ENCODE measurements at regions not wholly inside any gene's neighbourhood (a gene's known extent, or its start where the extent isn't known, plus 50 kb on each side); places are given as distances from the start of the nearest gene placed in this dataset.

DNA sequence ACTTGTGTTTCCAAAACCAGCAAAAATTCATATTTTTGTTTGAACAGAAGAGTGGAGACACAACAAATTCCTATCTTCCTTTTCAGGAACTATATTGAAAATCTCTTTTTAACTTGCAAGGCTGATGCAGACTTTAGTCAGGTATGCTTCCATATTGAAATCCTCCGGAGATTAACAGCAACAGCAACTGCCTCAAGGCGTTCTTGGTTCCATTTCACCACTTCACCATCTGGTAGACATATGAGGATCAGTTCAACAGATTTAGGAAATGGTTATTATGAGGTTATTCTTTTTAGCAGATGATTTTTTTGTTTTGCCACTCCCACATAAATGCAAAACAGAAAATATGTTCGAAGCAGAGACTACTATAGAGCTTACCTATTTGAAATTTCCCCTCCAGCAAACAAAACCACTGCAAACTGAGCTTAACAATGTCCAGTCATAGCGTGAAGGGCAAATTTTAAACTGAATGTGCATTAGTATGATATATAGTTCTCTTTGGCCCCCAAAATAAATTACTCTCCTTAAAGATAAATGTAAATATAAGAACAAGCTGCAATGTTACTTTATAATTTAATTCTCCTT lies 520.5 kb upstream of the ADGRB3 start:
- Histone ChIP-seq H3K36me3 (ENCODE audit: control insufficient read depth, insufficient read depth, low read length) (no peaks in the 10 kb centered on the region), H3K9ac (no peak overlapping the region)

DNA sequence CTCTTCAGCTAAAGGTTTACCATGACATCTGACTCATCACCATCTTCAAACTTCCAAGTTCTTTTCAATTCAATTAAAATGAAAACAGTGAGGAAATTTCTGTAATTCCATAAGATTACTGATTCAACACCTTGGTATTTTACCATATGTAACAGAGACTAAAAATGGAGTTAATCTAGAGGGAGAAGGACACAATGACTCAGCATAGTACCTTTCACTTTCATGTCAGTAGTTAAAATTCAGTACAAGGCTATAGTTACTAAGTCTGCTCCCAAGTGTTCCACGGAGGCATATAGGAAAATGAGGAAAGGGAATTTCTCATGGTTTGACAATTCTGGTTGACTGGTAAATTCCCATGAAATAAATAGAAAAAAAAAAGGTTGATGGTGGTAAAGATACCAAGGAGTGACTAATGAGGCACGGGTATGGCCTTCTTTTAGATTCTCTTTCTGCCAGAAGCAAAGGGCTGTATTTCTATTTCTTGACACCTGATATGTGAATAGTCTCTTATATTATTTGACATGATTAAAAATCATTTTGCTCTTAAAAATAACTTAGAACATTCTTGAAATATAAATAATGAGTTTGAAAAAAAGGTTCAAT lies 526.7 kb upstream of the ADGRB3 start:
- no peak overlapping the region for H3K4me3 ChIP-seq (ENCODE audit: low read depth, low read length)
- no peaks in the 10 kb centered on the region for H3K4me1 ChIP-seq
- no peak overlapping the region for H3K4me2 ChIP-seq (ENCODE audit: low read length)
- H3K9me3 ChIP-seq (ENCODE audit: control insufficient read depth, low read length): no peaks in the 10 kb centered on the region
- H3K79me2 ChIP-seq: no peaks in the 10 kb centered on the region
- no peak overlapping the region for H2AFZ ChIP-seq
- TF ChIP-seq, protein P1, sequence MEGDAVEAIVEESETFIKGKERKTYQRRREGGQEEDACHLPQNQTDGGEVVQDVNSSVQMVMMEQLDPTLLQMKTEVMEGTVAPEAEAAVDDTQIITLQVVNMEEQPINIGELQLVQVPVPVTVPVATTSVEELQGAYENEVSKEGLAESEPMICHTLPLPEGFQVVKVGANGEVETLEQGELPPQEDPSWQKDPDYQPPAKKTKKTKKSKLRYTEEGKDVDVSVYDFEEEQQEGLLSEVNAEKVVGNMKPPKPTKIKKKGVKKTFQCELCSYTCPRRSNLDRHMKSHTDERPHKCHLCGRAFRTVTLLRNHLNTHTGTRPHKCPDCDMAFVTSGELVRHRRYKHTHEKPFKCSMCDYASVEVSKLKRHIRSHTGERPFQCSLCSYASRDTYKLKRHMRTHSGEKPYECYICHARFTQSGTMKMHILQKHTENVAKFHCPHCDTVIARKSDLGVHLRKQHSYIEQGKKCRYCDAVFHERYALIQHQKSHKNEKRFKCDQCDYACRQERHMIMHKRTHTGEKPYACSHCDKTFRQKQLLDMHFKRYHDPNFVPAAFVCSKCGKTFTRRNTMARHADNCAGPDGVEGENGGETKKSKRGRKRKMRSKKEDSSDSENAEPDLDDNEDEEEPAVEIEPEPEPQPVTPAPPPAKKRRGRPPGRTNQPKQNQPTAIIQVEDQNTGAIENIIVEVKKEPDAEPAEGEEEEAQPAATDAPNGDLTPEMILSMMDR (IDR thresholded peaks at IDR 0.05): no peak
- no peaks in the 10 kb centered on the region for H3K36me3 ChIP-seq (ENCODE audit: control insufficient read depth, insufficient read depth, low read length)
- no peak overlapping the region for H3K9ac ChIP-seq
- no peaks in the 10 kb centered on the region for H3K27me3 ChIP-seq (ENCODE audit: control insufficient read depth, insufficient read depth, low read length)
- H3K27ac ChIP-seq: no peak overlapping the region

More for the DNA sequence above, 520.5 kb upstream of the ADGRB3 start:
- Histone ChIP-seq H3K79me2 (no peaks in the 10 kb centered on the region), H3K4me1 (no peaks in the 10 kb centered on the region), H3K4me3 (ENCODE audit: low read depth, low read length) (no peak overlapping the region), H3K27me3 (ENCODE audit: control insufficient read depth, insufficient read depth, low read length) (no peaks in the 10 kb centered on the region), H2AFZ (no peak overlapping the region), H3K4me2 (ENCODE audit: low read length) (no peak overlapping the region), H3K9me3 (ENCODE audit: control insufficient read depth, low read length) (no peaks in the 10 kb centered on the region), H3K27ac (no peak overlapping the region)
- TF ChIP-seq, protein P1 (IDR thresholded peaks at IDR 0.05): no peak

DNA sequence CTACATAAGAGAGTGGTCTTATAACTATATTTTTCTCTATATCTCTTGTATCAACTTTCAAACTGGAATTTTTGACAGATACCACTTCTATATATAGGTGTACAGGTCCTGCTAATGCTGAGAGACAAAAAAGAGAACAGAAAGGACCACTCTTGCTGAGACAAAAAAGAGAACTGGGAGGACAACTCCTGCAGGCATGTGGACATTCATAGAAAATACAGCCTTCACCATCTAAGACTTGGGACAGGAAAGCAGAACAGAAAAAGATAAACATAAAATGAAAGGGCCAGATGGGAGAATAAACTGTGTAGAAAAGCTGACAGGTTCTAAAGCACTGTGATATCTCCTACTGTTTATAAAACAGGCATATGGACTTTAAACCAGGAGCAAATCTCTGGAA lies 541.0 kb upstream of the ADGRB3 start:
- Histone ChIP-seq H3K27me3 (ENCODE audit: control insufficient read depth, insufficient read depth, low read length) (no peaks in the 10 kb centered on the region), H3K4me3 (ENCODE audit: low read depth, low read length) (no peak overlapping the region), H3K9ac (no peak overlapping the region), H3K4me1 (no peaks in the 10 kb centered on the region), H3K79me2 (no peaks in the 10 kb centered on the region), H3K9me3 (ENCODE audit: control insufficient read depth, low read length) (no peaks in the 10 kb centered on the region), H2AFZ (no peak overlapping the region), H3K27ac (no peak overlapping the region), H3K4me2 (ENCODE audit: low read length) (no peak overlapping the region), H3K36me3 (ENCODE audit: control insufficient read depth, insufficient read depth, low read length) (no peaks in the 10 kb centered on the region)
- TF ChIP-seq, protein P1 (IDR thresholded peaks at IDR 0.05): no peak

DNA sequence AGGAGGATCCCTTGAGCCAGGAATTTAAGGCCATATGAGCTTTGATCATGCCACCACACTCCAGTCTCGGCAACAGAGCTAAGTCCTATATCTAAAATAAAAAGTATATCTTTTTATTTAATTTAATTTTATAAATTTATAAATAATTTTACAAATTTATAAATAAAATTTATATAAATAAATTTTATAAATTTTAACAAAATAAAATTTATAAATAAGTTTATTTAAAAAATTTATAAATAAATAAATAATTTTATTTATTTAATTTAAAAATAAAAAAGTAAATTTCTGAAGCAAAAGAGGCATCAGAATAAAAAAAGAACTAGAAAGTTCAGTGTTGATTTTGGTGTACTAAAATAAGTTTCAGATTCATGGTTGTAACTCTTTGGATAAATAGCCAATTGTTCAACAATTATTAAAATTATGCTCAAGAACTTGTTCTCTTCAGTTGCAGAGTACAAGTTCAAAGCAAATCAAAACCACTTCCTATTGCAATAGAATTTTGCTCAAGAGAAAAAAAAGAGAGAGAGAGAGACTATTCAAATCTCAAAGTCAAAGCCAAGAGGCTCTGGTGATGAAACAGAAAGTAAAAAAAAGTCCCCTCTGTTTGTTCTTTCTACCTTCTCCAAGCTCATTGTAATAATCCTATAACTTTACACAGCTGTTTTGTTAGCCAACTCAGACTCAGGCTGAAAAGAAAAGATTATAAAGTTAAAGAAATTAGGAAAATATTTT lies 547.5 kb upstream of the ADGRB3 start:
- no peaks in the 10 kb centered on the region for H3K9me3 ChIP-seq (ENCODE audit: control insufficient read depth, low read length)
- TF ChIP-seq, protein P1 (IDR thresholded peaks at IDR 0.05): no peak
- H3K36me3 ChIP-seq (ENCODE audit: control insufficient read depth, insufficient read depth, low read length): no peaks in the 10 kb centered on the region
- H3K4me1 ChIP-seq: no peaks in the 10 kb centered on the region
- no peaks in the 10 kb centered on the region for H3K79me2 ChIP-seq
- no peaks in the 10 kb centered on the region for H3K27me3 ChIP-seq (ENCODE audit: control insufficient read depth, insufficient read depth, low read length)
- H3K9ac ChIP-seq: no peak overlapping the region
- H3K4me3 ChIP-seq (ENCODE audit: low read depth, low read length): no peak overlapping the region
- no peak overlapping the region for H3K27ac ChIP-seq
- no peak overlapping the region for H2AFZ ChIP-seq
- no peak overlapping the region for H3K4me2 ChIP-seq (ENCODE audit: low read length)
